Sciatic nerve (tissue), 2 donors: ENCODE measurements at regions not wholly inside any gene's neighbourhood (a gene's known extent, or its start where the extent isn't known, plus 50 kb on each side); places are given as distances from the start of the nearest gene placed in this dataset.

Experiments
- ATAC-seq: fragments of 200-7000 bp; cut with Tn5 transposase; one replicate; pipeline ENCODE4 v1.9.1; 2020; ENCODE audit warnings: mild to moderate bottlenecking, moderate library complexity
- DNase-seq: peaks from one replicate; pipeline ENCODE4 v3.0.0-alpha.2; 2020; ENCODE audit warnings: low spot score
- intact Hi-C: fragments of 100-400 bp; cut with DNase I; formaldehyde crosslinking; loops from one replicate; pipeline ENCODE4 v1.14.2; 2022
- donor health status: DM: no; HTN: no; CAD: no.
- donor health status: DM: no; HTN: no; CAD: no.

DNA sequence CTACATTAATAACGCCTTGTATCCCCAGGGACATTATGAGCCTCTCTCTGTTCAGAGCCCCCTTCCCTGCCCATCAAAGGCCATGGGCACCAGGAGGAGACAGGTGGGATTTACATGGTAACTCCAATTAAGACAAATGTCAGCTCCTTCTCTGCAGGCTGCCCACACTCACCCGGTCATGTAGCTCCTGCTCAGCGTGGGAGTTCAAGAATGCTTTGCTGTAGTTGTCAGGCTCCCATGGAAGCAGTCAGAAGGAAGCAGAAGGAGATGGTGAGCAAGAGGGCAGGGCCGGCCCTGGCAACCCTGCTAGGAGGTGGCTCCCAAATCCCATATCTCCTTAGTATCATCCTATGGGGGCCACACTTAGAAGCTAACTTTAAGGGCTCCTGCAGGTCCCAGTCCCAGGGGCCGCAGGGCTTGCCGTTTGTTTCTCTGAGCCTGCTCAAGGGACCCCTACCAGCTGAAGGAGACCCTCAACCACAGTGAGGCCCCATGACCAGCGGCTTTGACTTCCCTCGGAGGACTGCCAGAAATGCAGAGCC is 218.4 kb upstream of the TLE3 start:
- DNase-seq, result no peak
- intact Hi-C loops, result no loop called here
- no peak for ATAC-seq

DNA sequence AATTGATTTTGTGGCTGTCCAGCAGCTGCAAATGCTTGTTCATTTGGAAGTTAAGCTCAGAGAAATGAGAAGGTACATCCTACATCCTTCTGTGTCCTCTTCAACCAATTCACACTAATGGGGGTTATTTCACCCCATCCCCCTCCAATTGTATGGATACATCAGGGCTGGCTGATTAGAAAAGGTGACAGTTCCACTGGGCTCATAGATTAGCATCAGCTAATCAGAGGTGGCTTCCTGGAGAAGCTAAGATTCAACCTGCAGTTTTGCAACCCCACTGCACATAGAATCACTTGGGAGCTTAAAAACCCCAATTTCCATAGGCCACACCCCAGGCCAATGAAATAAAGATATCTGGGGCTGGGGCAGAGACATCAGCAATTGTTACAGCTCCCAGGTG is 217.7 kb upstream of the TLE3 start:
- DNase-seq, result no peak
- intact Hi-C loops, result no loop called here

DNA sequence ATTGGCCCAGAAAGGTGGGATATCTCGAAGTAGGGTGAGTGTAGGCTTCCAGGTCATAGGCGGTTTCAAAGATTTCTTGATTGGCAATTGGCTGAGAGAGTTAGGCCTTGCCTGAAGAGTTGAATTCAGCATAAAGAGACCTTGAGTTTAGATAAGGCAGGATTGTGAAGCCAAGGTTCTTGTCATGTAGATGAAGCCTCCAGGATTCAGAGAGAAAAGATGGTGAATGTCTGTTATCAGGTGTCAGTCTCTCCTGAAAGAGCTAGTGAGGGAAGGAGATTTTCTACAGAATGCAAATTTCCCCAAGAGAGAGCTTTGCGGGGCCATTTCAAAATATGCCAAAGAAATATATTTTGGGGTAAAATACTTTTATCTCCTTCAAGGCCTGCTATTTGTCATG is 217.0 kb upstream of the TLE3 start:
- DNase-seq, result no peak
- intact Hi-C loops, result no loop called here

More for the DNA sequence above, 217.7 kb upstream of the TLE3 start:
- ATAC-seq, result no peak

DNA sequence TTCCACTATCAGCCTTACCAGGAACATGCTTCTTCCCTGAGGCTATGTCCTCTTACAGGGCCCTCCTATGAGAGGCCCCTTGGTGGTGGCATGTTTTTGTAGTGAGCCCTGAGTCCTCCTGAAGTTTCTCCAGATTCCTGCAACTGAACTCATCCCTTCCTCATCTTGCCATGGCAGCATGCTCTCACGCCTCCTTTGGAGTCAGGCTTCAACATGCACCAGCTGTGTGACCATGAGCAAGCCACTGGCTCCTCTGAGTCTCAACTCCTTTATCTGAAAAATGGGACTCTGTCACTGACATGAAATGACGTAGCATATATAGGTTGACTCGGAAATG is 216.3 kb upstream of the TLE3 start:
- ATAC-seq (no peak), DNase-seq (no peak)
- intact Hi-C loops, result no loop called here

More for the DNA sequence above, 217.0 kb upstream of the TLE3 start:
- no peak for ATAC-seq

DNA sequence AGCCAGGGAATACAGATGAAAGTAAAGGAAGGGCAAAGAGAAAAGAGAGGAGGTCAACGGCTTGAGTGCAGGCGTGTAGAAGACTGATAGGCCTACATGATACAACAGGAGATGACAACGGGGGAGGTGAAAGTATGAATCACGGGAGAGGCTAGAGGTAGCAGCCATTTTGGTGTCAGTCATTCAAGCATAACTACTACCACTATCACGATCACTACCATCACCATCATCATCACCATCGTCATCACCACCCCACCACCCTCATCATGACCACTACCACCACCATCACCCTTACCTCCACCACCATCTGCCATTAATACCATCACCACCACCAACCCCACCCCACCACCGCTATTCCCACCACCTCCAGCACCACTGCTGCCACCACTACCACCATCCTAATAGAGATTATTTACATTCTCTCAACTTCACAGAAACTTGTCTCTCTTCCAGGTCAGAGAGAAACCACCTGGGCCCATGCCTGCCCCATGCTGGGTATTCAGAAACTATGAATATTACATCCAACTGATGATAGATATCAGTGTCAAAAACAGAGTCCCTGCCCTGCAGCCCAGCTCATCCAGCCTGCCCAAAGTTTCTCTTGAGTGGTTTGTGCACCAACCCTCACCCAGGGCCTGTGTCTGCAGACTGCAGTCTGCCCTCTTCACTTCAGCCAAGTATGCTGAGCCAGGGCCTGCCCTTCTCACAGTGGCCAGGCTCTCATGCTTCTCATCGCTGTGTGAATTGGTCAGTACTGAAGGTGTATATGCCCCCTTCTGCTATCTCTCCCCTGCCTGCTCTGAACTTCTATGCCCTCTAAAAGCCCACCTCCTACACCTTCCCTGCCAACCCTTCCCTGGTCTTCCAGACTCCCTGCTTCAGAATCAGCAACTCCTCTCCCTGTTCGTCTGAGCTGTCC is 215.6 kb upstream of the TLE3 start:
- DNase-seq, result no peak

DNA sequence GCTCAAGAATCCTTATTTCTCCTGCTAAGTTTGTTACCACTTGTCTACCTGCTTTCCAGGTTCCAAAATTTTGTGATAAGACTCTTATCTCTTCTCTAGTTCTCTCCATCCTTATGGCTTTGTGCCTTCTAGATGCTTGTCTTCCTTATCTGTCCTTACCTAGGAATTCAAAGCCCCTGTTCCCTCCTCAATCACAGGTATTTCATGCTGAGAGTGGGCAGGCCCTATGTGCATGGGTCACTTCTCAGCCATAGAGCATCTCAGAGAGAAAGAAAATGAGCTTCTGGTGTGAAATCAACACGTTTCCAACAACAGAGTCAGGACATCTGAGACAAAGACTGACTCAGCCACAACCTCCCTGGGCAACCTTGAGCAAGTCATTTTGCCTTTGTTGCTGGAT is 214.1 kb upstream of the TLE3 start:
- intact Hi-C loops, result no loop called here
- ATAC-seq (no peak), DNase-seq (no peak)

More for the DNA sequence above, 215.6 kb upstream of the TLE3 start:
- ATAC-seq, result no peak
- intact Hi-C loops, result no loop called here

DNA sequence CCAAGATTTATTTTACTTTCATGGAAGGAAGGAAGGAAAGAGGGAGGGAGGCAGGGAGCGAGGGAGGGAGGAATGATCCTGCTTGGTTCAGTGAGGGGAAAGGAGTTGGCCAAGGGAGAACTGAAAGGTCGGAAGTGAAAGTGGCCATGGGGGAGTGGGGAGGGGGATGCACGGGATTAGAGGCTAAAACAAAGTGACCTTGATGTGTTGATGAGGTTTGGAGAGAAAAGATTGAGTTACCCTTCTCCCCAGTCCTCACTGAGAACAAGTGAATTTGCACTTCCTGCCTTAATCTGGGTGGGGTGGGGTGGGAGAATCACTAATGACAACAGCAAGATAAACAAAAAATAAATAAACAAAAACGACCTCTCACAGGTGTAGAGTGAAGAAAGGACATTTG is 212.0 kb upstream of the TLE3 start:
- intact Hi-C loops, result no loop called here
- no peak for ATAC-seq

DNA sequence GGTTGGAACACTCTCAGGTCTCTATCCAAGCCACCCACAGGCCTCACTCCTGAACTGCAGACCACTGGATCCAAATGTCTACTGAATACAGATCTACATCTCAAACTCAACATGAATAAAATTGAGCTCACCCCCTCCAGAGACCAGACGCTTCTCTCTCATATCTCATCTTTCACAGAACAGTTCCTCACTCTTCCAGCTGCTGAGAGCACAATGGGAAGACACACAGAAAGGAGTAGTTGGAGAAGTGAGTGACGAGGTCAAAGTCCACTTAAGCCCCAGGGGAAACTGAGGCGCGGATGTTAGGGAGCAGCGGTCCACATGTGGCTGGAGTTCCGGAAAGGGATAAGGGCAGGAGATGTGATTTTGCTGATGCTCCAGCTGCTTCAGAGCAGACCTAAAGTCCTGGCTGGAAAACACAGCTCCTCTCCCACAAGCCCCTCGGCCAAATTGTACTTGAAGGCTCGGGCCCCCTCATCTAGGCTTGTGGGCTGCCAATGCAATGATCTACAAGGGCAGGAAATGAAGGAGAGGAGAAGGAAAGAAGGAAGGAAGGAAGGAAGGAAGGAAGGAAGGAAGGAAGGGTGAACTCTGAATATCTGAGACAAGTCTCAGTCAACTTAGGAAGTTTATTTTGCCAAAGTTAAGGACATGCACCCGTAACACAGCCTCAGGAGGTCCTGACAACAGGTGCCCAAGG is 211.2 kb upstream of the TLE3 start:
- DNase-seq, result no peak
- intact Hi-C loops, result no loop called here
- ATAC-seq, result no peak

More for the DNA sequence above, 212.0 kb upstream of the TLE3 start:
- DNase-seq, result no peak

DNA sequence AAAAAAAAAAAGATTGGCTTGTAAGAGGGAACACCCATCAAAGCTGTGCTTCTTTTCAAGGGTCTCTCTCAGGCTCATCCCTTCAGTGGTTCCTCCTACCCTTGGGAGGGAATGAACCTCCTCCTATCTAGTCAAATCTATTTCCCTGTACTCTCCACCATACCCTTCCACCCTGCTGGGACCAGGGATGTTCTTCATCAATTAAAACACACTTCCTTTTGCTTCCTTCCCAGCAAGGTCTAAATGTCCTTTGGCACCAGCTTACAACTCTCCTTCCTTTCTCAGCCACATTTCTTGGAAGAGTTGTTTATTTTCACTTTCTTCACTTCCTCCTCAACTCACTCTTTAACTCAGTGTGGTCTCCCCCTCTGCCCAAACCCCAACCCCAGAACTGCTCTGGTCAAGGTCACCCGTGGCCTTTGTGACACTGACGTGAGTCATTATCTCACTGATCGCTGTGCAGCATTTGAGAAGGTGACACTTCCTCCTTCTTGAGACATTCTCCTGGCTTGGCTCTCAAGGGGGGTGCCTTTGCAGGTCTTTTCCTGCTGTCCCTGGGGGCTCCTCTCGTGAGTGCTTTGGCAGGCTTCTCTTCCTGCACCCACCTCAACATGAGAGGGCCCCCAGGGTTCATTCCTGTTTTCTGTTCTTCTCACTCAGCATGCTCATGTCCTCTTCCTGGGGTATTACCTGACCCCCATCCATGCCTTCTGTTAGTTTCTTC is 210.5 kb upstream of the TLE3 start:
- DNase-seq (no peak), ATAC-seq (peak; percentile 24)
- intact Hi-C loops, result no loop called here

DNA sequence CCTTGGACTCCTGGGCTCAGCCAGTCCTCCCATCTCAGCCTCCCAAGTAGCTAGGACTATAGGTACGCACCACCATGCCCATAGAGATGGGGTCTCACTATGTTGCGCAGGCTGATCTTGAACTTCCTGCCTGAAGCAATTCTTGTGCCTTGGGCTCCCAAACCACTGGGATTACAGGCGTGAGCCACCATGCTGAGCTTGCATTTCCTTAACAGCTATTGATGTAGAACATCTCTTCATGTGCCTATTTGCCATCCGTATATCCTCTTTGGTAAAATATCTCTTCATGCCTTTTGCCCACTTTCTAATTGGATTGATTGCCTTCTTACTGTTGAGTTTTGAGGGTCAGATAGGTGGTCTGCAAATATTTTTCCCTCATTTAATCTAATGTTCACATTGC is 208.9 kb upstream of the TLE3 start:
- DNase-seq, result no peak
- intact Hi-C loops, result no loop called here
- ATAC-seq, result no peak

DNA sequence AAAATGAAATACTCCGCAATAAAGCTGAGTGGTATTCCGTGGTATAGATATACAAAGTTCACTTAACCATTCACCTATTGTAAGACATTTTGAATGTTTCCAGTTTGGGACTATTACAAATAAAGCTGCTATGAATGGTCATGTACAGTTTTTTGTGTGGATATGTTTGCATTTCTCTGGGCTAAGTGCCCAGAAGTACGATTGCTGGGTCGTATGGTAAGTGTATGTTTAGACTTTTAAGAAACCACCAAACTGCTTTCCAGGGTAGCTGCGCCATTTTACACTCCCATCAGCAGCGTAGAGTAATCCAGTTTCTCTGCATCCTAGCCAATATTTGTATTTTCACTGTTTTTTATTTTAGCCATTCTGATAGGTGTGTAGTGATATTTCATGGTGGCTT is 208.4 kb upstream of the TLE3 start:
- DNase-seq, result no peak
- intact Hi-C loops, result no loop called here
- ATAC-seq, result no peak

DNA sequence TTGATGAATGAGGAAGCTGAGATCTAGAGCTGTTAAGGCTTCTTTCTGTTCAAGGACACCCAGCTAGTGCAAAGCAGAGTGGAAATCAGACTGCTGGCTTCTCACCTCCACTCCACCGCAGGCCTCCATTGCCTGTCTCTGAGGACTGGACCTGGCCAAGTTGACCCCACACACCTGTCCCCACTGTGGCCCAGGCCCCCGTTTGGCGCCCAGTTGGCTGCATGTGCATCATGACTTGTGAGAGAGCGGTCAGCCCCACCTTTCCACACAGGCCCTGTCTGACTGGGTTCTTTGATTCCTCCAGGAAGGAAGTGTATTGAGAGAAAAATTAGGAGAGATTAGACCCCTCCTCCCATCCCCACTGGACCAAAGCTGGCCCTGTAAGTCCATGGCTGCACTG is 206.3 kb upstream of the TLE3 start:
- intact Hi-C loops, result no loop called here
- DNase-seq (no peak), ATAC-seq (no peak)

DNA sequence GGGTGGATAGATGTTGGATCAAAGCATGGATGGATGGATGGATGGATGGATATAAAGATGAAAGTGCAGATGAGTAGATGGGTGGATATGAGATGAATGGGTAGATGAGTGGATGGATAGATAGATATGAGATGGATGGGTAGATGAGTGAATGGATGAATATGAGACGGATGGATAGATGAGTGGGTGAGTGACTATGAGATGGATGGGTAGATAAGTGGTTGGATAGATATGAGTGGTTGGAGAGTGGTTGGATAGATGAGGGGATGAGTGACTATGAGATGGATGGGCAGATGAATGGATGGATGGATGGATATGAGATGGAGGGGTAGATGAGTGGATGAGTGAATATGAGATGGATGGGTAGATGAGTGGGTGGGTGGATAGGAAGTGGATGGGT is 204.6 kb upstream of the TLE3 start:
- ATAC-seq (no peak), DNase-seq (no peak)
- intact Hi-C loops, result no loop called here

DNA sequence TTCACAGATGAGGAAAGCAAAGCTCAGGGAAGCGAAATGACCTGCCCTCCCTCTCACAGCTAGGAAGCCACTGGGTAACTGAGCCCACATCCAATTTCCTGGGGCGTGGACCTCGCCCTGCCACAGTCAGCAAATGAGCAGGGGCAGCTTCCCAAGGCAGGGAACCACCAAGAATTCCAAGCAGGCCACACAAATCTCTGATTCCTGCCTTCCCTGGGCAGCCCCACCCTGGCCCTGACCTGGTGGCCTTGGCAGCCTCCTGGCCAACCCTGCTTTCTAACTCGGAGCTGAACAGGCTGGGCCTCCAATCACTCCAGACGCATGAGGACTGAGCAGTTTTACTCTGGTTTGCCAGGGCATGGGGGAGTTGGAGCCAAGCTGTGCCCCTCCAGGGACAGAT is 203.7 kb upstream of the TLE3 start:
- peak; percentile 64 for ATAC-seq
- DNase-seq, result no peak
- intact Hi-C loops, result no loop called here

DNA sequence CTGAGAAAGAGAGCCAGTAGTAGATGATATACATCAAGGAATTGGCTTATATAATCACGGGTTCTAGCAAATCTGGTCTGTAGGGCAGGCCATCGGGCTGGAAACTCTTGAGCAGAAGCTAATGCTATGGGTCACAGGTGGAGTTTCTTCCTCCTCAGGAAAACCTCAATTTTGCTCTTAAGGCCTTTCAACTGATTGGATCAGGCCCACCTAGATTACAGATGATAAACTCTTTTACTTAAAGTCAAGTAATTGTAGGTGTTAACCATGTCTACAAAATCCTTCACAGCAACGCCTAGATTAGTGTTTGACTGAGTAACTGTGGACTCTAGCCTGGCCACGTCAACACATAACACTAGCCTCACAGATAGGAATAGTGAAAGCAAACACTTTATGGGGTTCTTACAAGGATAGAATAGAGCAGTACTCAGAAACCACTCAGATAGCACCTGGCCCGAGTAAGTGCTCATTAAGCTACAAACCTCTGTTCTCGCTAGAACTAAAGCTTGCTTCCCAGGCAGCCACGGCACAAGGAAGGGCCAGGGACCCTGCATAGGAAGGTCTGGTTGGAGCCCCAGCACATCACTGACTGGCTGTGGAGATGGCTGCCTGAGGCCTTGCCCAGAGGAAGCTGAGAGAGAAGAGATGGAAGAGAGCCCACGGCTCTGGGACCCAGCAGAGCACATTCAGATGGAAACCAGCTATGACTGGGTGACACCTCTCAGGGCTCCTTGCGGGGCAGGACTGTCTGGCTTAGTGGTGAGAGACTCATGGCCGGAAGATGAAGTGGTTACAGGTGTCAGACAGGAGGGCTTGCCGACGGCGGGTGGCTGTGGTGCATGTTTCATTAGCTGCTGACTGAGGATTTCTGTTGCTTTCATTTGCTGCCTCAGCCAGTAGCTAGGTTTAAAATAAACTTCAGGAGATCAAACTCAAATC is 202.5 kb upstream of the TLE3 start:
- ATAC-seq (no peak), DNase-seq (no peak)
- intact Hi-C loops, result no loop called here

DNA sequence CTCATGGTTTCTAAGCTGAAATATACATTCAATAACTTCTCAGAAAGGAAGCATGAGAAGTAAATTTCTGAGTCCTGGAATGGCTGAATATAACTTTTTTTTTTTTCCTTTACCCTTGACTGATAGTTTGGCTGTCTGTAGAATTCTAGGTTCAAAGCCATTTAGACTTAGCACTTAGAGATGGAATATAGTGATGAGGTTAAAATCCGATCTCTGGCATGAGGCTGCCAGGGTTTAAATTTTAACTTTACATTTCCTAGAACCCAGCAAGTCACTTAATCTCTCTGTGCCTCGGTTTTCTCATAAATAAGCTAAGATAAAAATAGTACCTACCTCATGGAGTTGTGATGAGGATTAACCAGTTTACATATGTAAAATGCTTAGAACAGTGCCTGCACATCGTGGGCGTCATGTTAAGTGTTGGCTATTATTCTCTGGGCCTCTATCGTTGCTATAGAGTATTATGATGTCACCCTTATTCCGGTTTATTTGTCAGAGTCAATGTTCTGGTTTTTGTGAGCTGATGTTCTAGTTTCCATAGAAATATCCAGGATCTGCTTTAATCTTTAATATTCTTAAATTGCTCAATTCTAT is 199.8 kb upstream of the TLE3 start:
- intact Hi-C loops, result no loop called here
- no peak for DNase-seq
- no peak for ATAC-seq

DNA sequence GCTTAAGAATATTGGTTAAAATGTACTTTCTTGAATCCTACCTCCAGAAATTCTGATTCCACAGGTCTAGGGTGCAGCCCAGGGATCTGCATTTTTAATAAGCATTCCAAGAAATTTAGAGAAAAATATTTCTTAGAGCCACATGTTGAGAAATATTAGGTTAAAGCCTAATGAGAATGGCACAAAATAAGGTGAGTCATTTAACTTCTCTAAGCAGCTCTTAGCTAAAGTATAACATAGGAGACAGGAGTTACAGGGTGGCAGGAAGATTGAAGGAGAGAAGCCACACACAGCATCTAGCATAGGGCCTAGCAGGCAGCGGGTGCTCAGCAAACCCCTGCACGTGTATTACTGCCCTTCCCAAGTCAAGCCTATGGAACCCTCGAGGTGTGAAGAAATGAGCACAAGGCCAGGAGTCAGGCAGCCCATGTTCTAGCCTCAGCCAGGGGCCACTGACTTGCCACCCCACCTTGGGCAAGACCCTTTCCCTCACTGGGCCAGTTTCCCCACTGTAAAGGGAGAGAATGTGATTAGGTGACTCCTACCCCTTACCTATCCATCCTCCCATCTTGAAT is 197.1 kb upstream of the TLE3 start:
- DNase-seq, result no peak
- intact Hi-C loops, result no loop called here
- no peak for ATAC-seq
